Nephron (organoid): ENCODE measurements at regions not wholly inside any gene's neighbourhood (a gene's known extent, or its start where the extent isn't known, plus 50 kb on each side); places are given as distances from the start of the nearest gene placed in this dataset.

Experiments used
- H3K27ac Mint-ChIP-seq, 3 experiments: 2 replicates each; pipeline ENCODE4 v1.8.0; 2020; ENCODE audit warnings: mixed read lengths in 3 of 3, mild to moderate bottlenecking in 2 of 3, moderate library complexity in 1 of 3
- H3K27me3 Mint-ChIP-seq: 2 replicates; pipeline ENCODE4 v1.8.0; 2021; ENCODE audit warnings: low read depth, mild to moderate bottlenecking, moderate library complexity, mixed read lengths
- H3K36me3 Mint-ChIP-seq: 2 replicates; pipeline ENCODE4 v1.8.0; 2020; ENCODE audit warnings: low read depth, mixed read lengths
- H3K4me1 Mint-ChIP-seq: 2 replicates; pipeline ENCODE4 v1.8.0; 2020; ENCODE audit warnings: mixed read lengths
- H3K4me3 Mint-ChIP-seq, 3 experiments: 2 replicates each; pipeline ENCODE4 v1.8.0; 2020; ENCODE audit warnings: mild to moderate bottlenecking in 3 of 3, mixed read lengths in 3 of 3, moderate library complexity in 2 of 3
- H3K9me3 Mint-ChIP-seq: 2 replicates; pipeline ENCODE4 v1.8.0; 2020; ENCODE audit warnings: mixed read lengths
- CTCF ChIP-seq, 3 experiments: fragments of 200-600 bp; sonication (generic); IDR thresholded peaks; one replicate each; pipeline ENCODE4 v1.5.0; 2021; ENCODE audit warnings: antibody characterized with exemption in 3 of 3; ENCODE audit not compliant: unreplicated experiment in 3 of 3

GRCh38 chr14:95466506-95466905 is 49.9 kb downstream of the SYNE3 start:
- Mint-ChIP-seq H3K9me3 (no peaks in the 10 kb centered on the region), H3K4me1 (peaks cover 47% of the 10 kb centered on the region), H3K36me3 (no peaks in the 10 kb centered on the region), H3K4me3 (no peak overlapping the region), H3K27ac (no peak overlapping the region), H3K27me3 (peaks cover 35% of the 10 kb centered on the region)
- TF ChIP-seq CTCF (IDR thresholded peaks at IDR 0.05; ENCODE audit: unreplicated experiment in 3 of 3): no peak

- Mint-ChIP-seq H3K27me3 (peaks cover 36% of the 10 kb centered on the region), H3K27ac (no peak overlapping the region), H3K36me3 (no peaks in the 10 kb centered on the region), H3K9me3 (no peaks in the 10 kb centered on the region), H3K4me1 (peaks cover 47% of the 10 kb centered on the region), H3K4me3 (no peak overlapping the region)
- TF ChIP-seq CTCF (IDR thresholded peaks at IDR 0.05; ENCODE audit: unreplicated experiment in 3 of 3): no peak
Observed at GRCh38 chr14:95465936-95466335, 50.5 kb downstream of the SYNE3 start.

GRCh38 chr14:95465358-95465757 is 51.1 kb downstream of the SYNE3 start:
- Mint-ChIP-seq H3K27ac (no peak overlapping the region), H3K4me3 (no peak overlapping the region), H3K9me3 (no peaks in the 10 kb centered on the region), H3K4me1 (peaks cover 51% of the 10 kb centered on the region), H3K27me3 (peaks cover 41% of the 10 kb centered on the region), H3K36me3 (no peaks in the 10 kb centered on the region)
- TF ChIP-seq CTCF (IDR thresholded peaks at IDR 0.05; ENCODE audit: unreplicated experiment in 3 of 3): no peak

GRCh38 chr14:95464514-95464913 is 51.9 kb downstream of the SYNE3 start:
- no peaks in the 10 kb centered on the region for H3K9me3 Mint-ChIP-seq
- peaks cover 39% of the 10 kb centered on the region for H3K27me3 Mint-ChIP-seq
- H3K36me3 Mint-ChIP-seq: no peaks in the 10 kb centered on the region
- H3K27ac Mint-ChIP-seq: no peak overlapping the region
- no peak for TF ChIP-seq CTCF (IDR thresholded peaks at IDR 0.05; ENCODE audit: unreplicated experiment in 3 of 3)
- H3K4me1 Mint-ChIP-seq: peaks cover 46% of the 10 kb centered on the region
- no peak overlapping the region for H3K4me3 Mint-ChIP-seq

GRCh38 chr14:95464103-95464502 is 52.3 kb downstream of the SYNE3 start:
- H3K4me1 Mint-ChIP-seq: peaks cover 46% of the 10 kb centered on the region
- peaks cover 41% of the 10 kb centered on the region for H3K27me3 Mint-ChIP-seq
- H3K9me3 Mint-ChIP-seq: no peaks in the 10 kb centered on the region
- no peaks in the 10 kb centered on the region for H3K36me3 Mint-ChIP-seq
- H3K4me3 Mint-ChIP-seq: no peak overlapping the region
- peak overlapping the region in 2 of 3 experiments; percentile 32 to 62 for H3K27ac Mint-ChIP-seq
- TF ChIP-seq CTCF (IDR thresholded peaks at IDR 0.05; ENCODE audit: unreplicated experiment in 3 of 3): no peak

GRCh38 chr14:95463171-95463901 is 53.1 kb downstream of the SYNE3 start:
- H3K27ac Mint-ChIP-seq: peak overlapping the region in 2 of 3 experiments; percentile 32 to 62
- no peak for TF ChIP-seq CTCF (IDR thresholded peaks at IDR 0.05; ENCODE audit: unreplicated experiment in 3 of 3)
- no peaks in the 10 kb centered on the region for H3K9me3 Mint-ChIP-seq
- no peaks in the 10 kb centered on the region for H3K36me3 Mint-ChIP-seq
- peaks cover 41% of the 10 kb centered on the region for H3K4me1 Mint-ChIP-seq
- H3K4me3 Mint-ChIP-seq: no peak overlapping the region
- H3K27me3 Mint-ChIP-seq: peaks cover 48% of the 10 kb centered on the region
